ENCODE measurements at regions not wholly inside any gene's neighbourhood (a gene's known extent, or its start where the extent isn't known, plus 50 kb on each side); places are given as distances from the start of the nearest gene placed in this dataset.

- peak; percentile 54 for DNase-seq
Observed at GRCh38 chr13:77480066-77480465, 55.4 kb upstream of the SCEL start.

GRCh38 chr13:77479326-77479725 lies 56.2 kb upstream of the SCEL start:
- no peak for DNase-seq

- DNase-seq, result no peak
Observed at GRCh38 chr13:77477299-77477848, 58.1 kb upstream of the SCEL start.

- no peak for DNase-seq
Observed at GRCh38 chr13:77476456-77476855, 59.0 kb upstream of the SCEL start.

GRCh38 chr13:77475345-77476084 lies 60.0 kb upstream of the SCEL start:
- no peak for DNase-seq

- DNase-seq, result no peak
Observed at GRCh38 chr13:77470986-77471385, 64.5 kb upstream of the SCEL start.

GRCh38 chr13:77466753-77467422 lies 68.6 kb upstream of the SCEL start:
- no peak for DNase-seq

GRCh38 chr13:77465603-77466195 lies 69.8 kb upstream of the SCEL start:
- peak; percentile 10 for DNase-seq

- DNase-seq, result no peak
Observed at GRCh38 chr13:77460195-77460594, 75.3 kb upstream of the SCEL start.

GRCh38 chr13:77459592-77459991 lies 75.9 kb upstream of the SCEL start:
- DNase-seq, result no peak

- DNase-seq, result no peak
Observed at GRCh38 chr13:77458736-77459135, 76.8 kb upstream of the SCEL start.

GRCh38 chr13:77457966-77458365 lies 77.5 kb upstream of the SCEL start:
- no peak for DNase-seq

- no peak for DNase-seq
Observed at GRCh38 chr13:77456271-77456670, 79.2 kb upstream of the SCEL start.

- DNase-seq, result no peak
Observed at GRCh38 chr13:77449265-77449664, 86.2 kb upstream of the SCEL start.

GRCh38 chr13:77448689-77449088 lies 86.8 kb upstream of the SCEL start:
- no peak for DNase-seq

- no peak for DNase-seq
Observed at GRCh38 chr13:77443511-77443910, 92.0 kb upstream of the SCEL start.

- DNase-seq, result no peak
Observed at GRCh38 chr13:77437267-77437666, 98.2 kb upstream of the SCEL start.

- DNase-seq, result no peak
Observed at GRCh38 chr13:77434289-77434688, 101.2 kb upstream of the SCEL start.

GRCh38 chr13:77431449-77431848 lies 104.1 kb upstream of the SCEL start:
- no peak for DNase-seq

- DNase-seq, result no peak
Observed at GRCh38 chr13:77430377-77430951, 103.6 kb upstream of the MYCBP2 start.

GRCh38 chr13:77429320-77430142 lies 102.6 kb upstream of the MYCBP2 start:
- no peak for DNase-seq

- no peak for DNase-seq
Observed at GRCh38 chr13:77425705-77426104, 98.8 kb upstream of the MYCBP2 start.

GRCh38 chr13:77423296-77423695 lies 96.4 kb upstream of the MYCBP2 start:
- DNase-seq, result no peak
